DOHH2 (cell line): ENCODE measurements at regions not wholly inside any gene's neighbourhood (a gene's known extent, or its start where the extent isn't known, plus 50 kb on each side); places are given as distances from the start of the nearest gene placed in this dataset.

Source experiments
- H3F3A ChIP-seq: fragments of 200-600 bp; sonication (generic), shearing (Covaris generic); 2 replicates; pipeline ENCODE4 v1.6.0; 2016; ENCODE audit warnings: antibody characterized with exemption, mild to moderate bottlenecking; ENCODE audit not compliant: control insufficient read depth, insufficient read depth
- H3K27ac ChIP-seq: fragments of 200-600 bp; sonication (generic); 2 replicates; pipeline ENCODE4 v1.5.1; 2014; ENCODE audit warnings: low read depth, mild to moderate bottlenecking, low read length, moderate library complexity
- H3K27me3 ChIP-seq: fragments of 200-600 bp; sonication (generic); 2 replicates; pipeline ENCODE4 v1.6.1; 2014; ENCODE audit warnings: mild to moderate bottlenecking, low read length, mixed read lengths; ENCODE audit not compliant: control insufficient read depth
- H3K36me3 ChIP-seq: fragments of 200-600 bp; sonication (generic); 2 replicates; pipeline ENCODE4 v1.6.1; 2014; ENCODE audit warnings: mild to moderate bottlenecking, low read length, moderate library complexity, mixed read lengths; ENCODE audit not compliant: control insufficient read depth
- H3K4me1 ChIP-seq: fragments of 200-600 bp; sonication (generic); 2 replicates; pipeline ENCODE4 v1.6.1; 2014; ENCODE audit warnings: mild to moderate bottlenecking, low read length, mixed read lengths; ENCODE audit not compliant: control insufficient read depth
- H3K4me2 ChIP-seq: fragments of 200-600 bp; sonication (generic); 2 replicates; pipeline ENCODE4 v1.6.0; 2014; ENCODE audit warnings: mild to moderate bottlenecking, low read length, moderate library complexity
- H3K4me3 ChIP-seq: fragments of 200-600 bp; sonication (generic); 2 replicates; pipeline ENCODE4 v1.5.1; 2014; ENCODE audit warnings: mild to moderate bottlenecking, low read length, mixed read lengths
- H3K79me2 ChIP-seq: fragments of 200-600 bp; sonication (generic); 2 replicates; pipeline ENCODE4 v1.6.1; 2014; ENCODE audit warnings: mild to moderate bottlenecking, low read length, mixed read lengths; ENCODE audit not compliant: control insufficient read depth
- H3K9me2 ChIP-seq: fragments of 200-600 bp; sonication (generic); replicated peaks from 2 replicates; pipeline ENCODE4 v1.6.1; 2014; ENCODE audit warnings: mild to moderate bottlenecking, low read length, mixed read lengths; ENCODE audit not compliant: control insufficient read depth
- H3K9me3 ChIP-seq: fragments of 200-600 bp; sonication (generic); 2 replicates; pipeline ENCODE4 v1.6.1; 2014; ENCODE audit warnings: antibody characterized with exemption, low read length, mixed read lengths; ENCODE audit not compliant: control insufficient read depth, insufficient read depth
- H4K20me1 ChIP-seq: fragments of 200-600 bp; sonication (generic); 2 replicates; pipeline ENCODE4 v1.6.0; 2014; ENCODE audit warnings: low read depth, mild to moderate bottlenecking, antibody characterized with exemption, low read length, moderate library complexity; ENCODE audit not compliant: control insufficient read depth, insufficient read depth
- EZH2phosphoT487 ChIP-seq: fragments of 200-600 bp; sonication (generic); IDR thresholded peaks from 2 replicates; pipeline ENCODE4 v1.6.1; 2017; ENCODE audit warnings: borderline replicate concordance, mild to moderate bottlenecking, antibody characterized with exemption, low read length, moderate library complexity, mixed read lengths
- TF ChIP-seq, protein P1 (sequence below): fragments of 200-600 bp; sonication (generic); IDR thresholded peaks from one replicate; pipeline ENCODE4 v1.5.1; 2014; ENCODE audit warnings: antibody characterized with exemption, mild to moderate bottlenecking, low read depth, low read length; ENCODE audit not compliant: poor library complexity, severe bottlenecking

- no peak for TF ChIP-seq EZH2phosphoT487
- TF ChIP-seq, protein P1, sequence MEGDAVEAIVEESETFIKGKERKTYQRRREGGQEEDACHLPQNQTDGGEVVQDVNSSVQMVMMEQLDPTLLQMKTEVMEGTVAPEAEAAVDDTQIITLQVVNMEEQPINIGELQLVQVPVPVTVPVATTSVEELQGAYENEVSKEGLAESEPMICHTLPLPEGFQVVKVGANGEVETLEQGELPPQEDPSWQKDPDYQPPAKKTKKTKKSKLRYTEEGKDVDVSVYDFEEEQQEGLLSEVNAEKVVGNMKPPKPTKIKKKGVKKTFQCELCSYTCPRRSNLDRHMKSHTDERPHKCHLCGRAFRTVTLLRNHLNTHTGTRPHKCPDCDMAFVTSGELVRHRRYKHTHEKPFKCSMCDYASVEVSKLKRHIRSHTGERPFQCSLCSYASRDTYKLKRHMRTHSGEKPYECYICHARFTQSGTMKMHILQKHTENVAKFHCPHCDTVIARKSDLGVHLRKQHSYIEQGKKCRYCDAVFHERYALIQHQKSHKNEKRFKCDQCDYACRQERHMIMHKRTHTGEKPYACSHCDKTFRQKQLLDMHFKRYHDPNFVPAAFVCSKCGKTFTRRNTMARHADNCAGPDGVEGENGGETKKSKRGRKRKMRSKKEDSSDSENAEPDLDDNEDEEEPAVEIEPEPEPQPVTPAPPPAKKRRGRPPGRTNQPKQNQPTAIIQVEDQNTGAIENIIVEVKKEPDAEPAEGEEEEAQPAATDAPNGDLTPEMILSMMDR = no peak
- Histone ChIP-seq H3K27ac (no peak overlapping the region), H3K4me2 (no peak overlapping the region), H3K4me1 (peaks cover 22% of the 10 kb centered on the region), H3F3A (no peaks in the 10 kb centered on the region), H3K79me2 (no peaks in the 10 kb centered on the region), H4K20me1 (no peaks in the 10 kb centered on the region), H3K36me3 (no peaks in the 10 kb centered on the region), H3K4me3 (no peak overlapping the region), H3K9me3 (no peaks in the 10 kb centered on the region), H3K9me2 (no peaks in the 10 kb centered on the region), H3K27me3 (peaks cover 29% of the 10 kb centered on the region)
Measured at GRCh38 chr2:207258263-207258991, 92.7 kb upstream of the KLF7 start.

DNA sequence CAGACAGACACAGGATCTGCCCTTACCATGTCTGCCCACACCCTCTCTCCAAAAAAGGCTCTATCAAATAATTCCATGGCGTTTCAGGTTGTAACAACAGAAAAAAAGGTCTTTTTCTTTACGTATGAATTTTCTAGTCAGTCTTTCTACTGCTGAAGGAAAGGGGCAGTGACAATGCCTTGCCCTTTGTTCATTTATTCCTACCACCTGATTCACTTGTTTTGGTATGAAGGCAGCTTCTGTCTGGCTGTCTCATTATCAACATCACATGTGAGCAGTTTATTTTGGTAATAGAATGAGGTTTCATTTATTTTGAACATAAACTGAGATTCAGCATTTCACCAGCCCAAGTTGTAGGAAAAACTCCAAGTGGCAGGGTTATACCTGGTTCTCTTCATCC, 94.3 kb upstream of the KLF7 start:
- no peak overlapping the region for H3K4me3 ChIP-seq
- no peaks in the 10 kb centered on the region for H4K20me1 ChIP-seq
- no peaks in the 10 kb centered on the region for H3F3A ChIP-seq
- peaks cover 16% of the 10 kb centered on the region for H3K4me1 ChIP-seq
- H3K79me2 ChIP-seq = no peaks in the 10 kb centered on the region
- no peaks in the 10 kb centered on the region for H3K9me2 ChIP-seq
- no peaks in the 10 kb centered on the region for H3K36me3 ChIP-seq
- no peak for TF ChIP-seq EZH2phosphoT487
- TF ChIP-seq, protein P1 = no peak
- H3K9me3 ChIP-seq = no peaks in the 10 kb centered on the region
- H3K4me2 ChIP-seq = no peak overlapping the region
- H3K27me3 ChIP-seq = peaks cover 15% of the 10 kb centered on the region
- no peak overlapping the region for H3K27ac ChIP-seq

DNA sequence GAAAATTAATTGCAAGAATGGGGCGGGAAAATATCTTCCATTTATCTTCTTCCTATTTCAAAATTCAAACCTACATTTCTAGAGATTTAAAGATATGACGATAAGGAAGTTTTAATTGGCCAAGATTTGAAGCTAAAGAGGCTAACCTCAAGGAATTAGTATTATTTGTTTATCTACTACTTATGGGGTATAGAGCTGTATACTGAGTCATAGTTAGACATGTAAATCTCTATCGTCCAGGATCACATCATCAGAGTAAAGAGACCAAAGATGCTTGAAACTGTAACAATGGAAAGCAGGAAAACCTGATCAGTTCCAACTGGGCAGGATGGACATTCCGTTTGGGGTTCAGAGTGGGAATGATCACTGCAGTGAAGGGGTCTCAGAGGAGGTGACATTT, 95.2 kb upstream of the KLF7 start:
- H3K36me3 ChIP-seq = no peaks in the 10 kb centered on the region
- H4K20me1 ChIP-seq = no peaks in the 10 kb centered on the region
- peaks cover 7% of the 10 kb centered on the region; the same call in 1 of the 2 replicates for H3K27me3 ChIP-seq
- TF ChIP-seq EZH2phosphoT487 = no peak
- TF ChIP-seq, protein P1 = no peak
- H3F3A ChIP-seq = no peaks in the 10 kb centered on the region
- peaks cover 13% of the 10 kb centered on the region for H3K4me1 ChIP-seq
- no peak overlapping the region for H3K27ac ChIP-seq
- H3K4me3 ChIP-seq = no peak overlapping the region
- no peaks in the 10 kb centered on the region for H3K9me2 ChIP-seq
- H3K79me2 ChIP-seq = no peaks in the 10 kb centered on the region
- H3K4me2 ChIP-seq = no peak overlapping the region
- H3K9me3 ChIP-seq = no peaks in the 10 kb centered on the region
